Thoracic aorta (tissue), 2 donors: ENCODE measurements at regions not wholly inside any gene's neighbourhood (a gene's known extent, or its start where the extent isn't known, plus 50 kb on each side); places are given as distances from the start of the nearest gene placed in this dataset.

ENCODE experiments used
- ATAC-seq: fragments of 150-250 bp; one replicate; pipeline ENCODE4 v1.8.0; 2017; ENCODE audit warnings: low read depth; ENCODE audit not compliant: insufficient number of reproducible peaks, low FRiP score
- DNase-seq: peaks from one replicate; pipeline ENCODE4 v3.0.0-alpha.2; 2020; ENCODE audit warnings: low spot score
- H3K27ac ChIP-seq, 2 donors: fragments of 200-600 bp; sonication (generic); 1 replicate in 1 of 2; 2 replicates in 1 of 2; pipeline ENCODE4 v1.5.1; 2016; ENCODE audit warnings: mild to moderate bottlenecking in 2 of 2, moderate library complexity in 2 of 2
- H3K27me3 ChIP-seq: fragments of 200-600 bp; sonication (generic); replicated peaks from 2 replicates; pipeline ENCODE4 v1.6.0; 2016; ENCODE audit warnings: mild to moderate bottlenecking; ENCODE audit not compliant: insufficient read depth
- H3K36me3 ChIP-seq: fragments of 200-600 bp; sonication (generic); one replicate; pipeline ENCODE4 v1.5.1; 2016
- H3K4me1 ChIP-seq, 2 donors: fragments of 200-600 bp; sonication (generic); 1 replicate in 1 of 2; 2 replicates in 1 of 2; pipeline versions ENCODE4 v1.5.1 to v1.6.0; 2016; ENCODE audit warnings: low read depth in 2 of 2, mild to moderate bottlenecking in 1 of 2; ENCODE audit not compliant: control insufficient read depth in 1 of 2
- H3K4me3 ChIP-seq: fragments of 200-600 bp; sonication (generic); 2 replicates; pipeline ENCODE4 v1.5.1; 2016; ENCODE audit warnings: mild to moderate bottlenecking
- H3K9me3 ChIP-seq: fragments of 200-600 bp; sonication (generic); 2 replicates; pipeline ENCODE4 v1.5.1; 2016
- TF ChIP-seq, protein P1 (sequence below): fragments of 200-600 bp; sonication (generic); IDR thresholded peaks from one replicate; pipeline ENCODE4 v1.5.1; 2019; ENCODE audit warnings: antibody characterized with exemption

- no peaks in the 10 kb centered on the region for H3K9me3 ChIP-seq
- no peak for ATAC-seq
- TF ChIP-seq, protein P1, sequence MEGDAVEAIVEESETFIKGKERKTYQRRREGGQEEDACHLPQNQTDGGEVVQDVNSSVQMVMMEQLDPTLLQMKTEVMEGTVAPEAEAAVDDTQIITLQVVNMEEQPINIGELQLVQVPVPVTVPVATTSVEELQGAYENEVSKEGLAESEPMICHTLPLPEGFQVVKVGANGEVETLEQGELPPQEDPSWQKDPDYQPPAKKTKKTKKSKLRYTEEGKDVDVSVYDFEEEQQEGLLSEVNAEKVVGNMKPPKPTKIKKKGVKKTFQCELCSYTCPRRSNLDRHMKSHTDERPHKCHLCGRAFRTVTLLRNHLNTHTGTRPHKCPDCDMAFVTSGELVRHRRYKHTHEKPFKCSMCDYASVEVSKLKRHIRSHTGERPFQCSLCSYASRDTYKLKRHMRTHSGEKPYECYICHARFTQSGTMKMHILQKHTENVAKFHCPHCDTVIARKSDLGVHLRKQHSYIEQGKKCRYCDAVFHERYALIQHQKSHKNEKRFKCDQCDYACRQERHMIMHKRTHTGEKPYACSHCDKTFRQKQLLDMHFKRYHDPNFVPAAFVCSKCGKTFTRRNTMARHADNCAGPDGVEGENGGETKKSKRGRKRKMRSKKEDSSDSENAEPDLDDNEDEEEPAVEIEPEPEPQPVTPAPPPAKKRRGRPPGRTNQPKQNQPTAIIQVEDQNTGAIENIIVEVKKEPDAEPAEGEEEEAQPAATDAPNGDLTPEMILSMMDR: no peak
- DNase-seq: no peak
- no peak overlapping the region for H3K4me3 ChIP-seq
- H3K27me3 ChIP-seq: no peaks in the 10 kb centered on the region
- no peaks in the 10 kb centered on the region for H3K36me3 ChIP-seq
- no peak overlapping the region for H3K27ac ChIP-seq
- H3K4me1 ChIP-seq: peaks cover 17 to 21% of the 10 kb centered on the region in 2 donors
These were observed 202.8 kb upstream of the COPS8 start for GRCh38 chr2:236882930-236883329.

- H3K4me1 ChIP-seq: peaks cover 20 to 30% of the 10 kb centered on the region in 2 donors
- H3K4me3 ChIP-seq: no peak overlapping the region
- ATAC-seq: no peak
- no peak overlapping the region for H3K27ac ChIP-seq
- H3K9me3 ChIP-seq: no peaks in the 10 kb centered on the region
- H3K27me3 ChIP-seq: no peaks in the 10 kb centered on the region
- TF ChIP-seq, protein P1: no peak
- DNase-seq: no peak
- no peaks in the 10 kb centered on the region for H3K36me3 ChIP-seq
These were observed 201.9 kb upstream of the COPS8 start for GRCh38 chr2:236883819-236884218.

- TF ChIP-seq, protein P1: no peak
- DNase-seq: no peak
These were observed 201.0 kb upstream of the COPS8 start for GRCh38 chr2:236884569-236885175.

GRCh38 chr2:236886456-236886855 lies 199.2 kb upstream of the COPS8 start:
- no peak overlapping the region for H3K4me3 ChIP-seq
- peaks cover 20 to 36% of the 10 kb centered on the region in 2 donors for H3K4me1 ChIP-seq
- no peak overlapping the region for H3K27ac ChIP-seq
- no peaks in the 10 kb centered on the region for H3K36me3 ChIP-seq
- H3K27me3 ChIP-seq: no peaks in the 10 kb centered on the region
- no peaks in the 10 kb centered on the region for H3K9me3 ChIP-seq
- TF ChIP-seq, protein P1: no peak
- DNase-seq (no peak), ATAC-seq (no peak)

More at GRCh38 chr2:236884569-236885175, 201.0 kb upstream of the COPS8 start:
- Histone ChIP-seq H3K36me3 (no peaks in the 10 kb centered on the region), H3K9me3 (no peaks in the 10 kb centered on the region), H3K4me1 (peaks cover 20 to 36% of the 10 kb centered on the region in 2 donors), H3K4me3 (no peak overlapping the region), H3K27ac (peak overlapping the region in 1 of 2 donors; percentile 62), H3K27me3 (no peaks in the 10 kb centered on the region)
- no peak for ATAC-seq

GRCh38 chr2:236887531-236887930 lies 198.2 kb upstream of the COPS8 start:
- Histone ChIP-seq H3K4me3 (peak overlapping the region; percentile 38), H3K9me3 (no peaks in the 10 kb centered on the region), H3K4me1 (peaks cover 20 to 36% of the 10 kb centered on the region in 2 donors), H3K36me3 (no peaks in the 10 kb centered on the region), H3K27me3 (no peaks in the 10 kb centered on the region), H3K27ac (peak overlapping the region; percentile 87 to 96)
- TF ChIP-seq, protein P1: no peak
- peak; percentile 58 for DNase-seq
- peak; percentile 29 for ATAC-seq
